ENCODE measurements at regions not wholly inside any gene's neighbourhood (a gene's known extent, or its start where the extent isn't known, plus 50 kb on each side); places are given as distances from the start of the nearest gene placed in this dataset.

- H3K27me3 ChIP-seq (ENCODE audit: control insufficient read depth in 2 of 2, insufficient read depth in 2 of 2, low read length in 2 of 2) = no peaks in the 10 kb centered on the region
- H2AFZ ChIP-seq (ENCODE audit: insufficient read depth, low read depth, low read length, poor library complexity, severe bottlenecking) = no peak overlapping the region
- H3K9me3 ChIP-seq (replicated peaks in 1 of 2; ENCODE audit: control insufficient read depth in 1 of 2, insufficient read depth in 1 of 2, low read length in 2 of 2) = no peaks in the 10 kb centered on the region
- no peaks in the 10 kb centered on the region for H4K20me1 ChIP-seq (ENCODE audit: insufficient read depth, low read length)
- no peaks in the 10 kb centered on the region for H3K36me3 ChIP-seq (replicated peaks in 1 of 2; ENCODE audit: control insufficient read depth in 1 of 2, insufficient read depth in 2 of 2, low read length in 2 of 2)
- no peak overlapping the region for H3K27ac ChIP-seq (ENCODE audit: low read depth in 1 of 2, low read length in 2 of 2)
- H3K9me3 Mint-ChIP-seq = no peaks in the 10 kb centered on the region
- H3K4me3 Mint-ChIP-seq = no peak overlapping the region
- no peaks in the 10 kb centered on the region for H3K4me1 ChIP-seq (ENCODE audit: control insufficient read depth in 1 of 2, insufficient read depth in 2 of 2, low read length in 2 of 2)
- H3K27me3 Mint-ChIP-seq (ENCODE audit: low read depth in 3 of 3) = peaks cover 3 to 9% (median 3%) of the 10 kb centered on the region in 3 donors
- H3K27ac Mint-ChIP-seq = no peak overlapping the region
- no peaks in the 10 kb centered on the region for H3K79me2 ChIP-seq (ENCODE audit: insufficient read depth, low read length)
- intact Hi-C loops (cut with micrococcal nuclease) = no loop called here
- H3K4me2 ChIP-seq (replicated peaks; ENCODE audit: extremely low read depth, low read length, poor library complexity, severe bottlenecking) = no peak overlapping the region
- WGBS (ENCODE audit: insufficient coverage) = 65% methylated on average over 3 of the region's 3 CpGs
- H3K4me1 Mint-ChIP-seq = no peaks in the 10 kb centered on the region
- TF ChIP-seq CTCF (IDR thresholded peaks at IDR 0.05) = no peak
- H3K4me3 ChIP-seq (replicated peaks in 1 of 3; ENCODE audit: low read depth in 2 of 3, low read length in 3 of 3) = no peak overlapping the region
- no peaks in the 10 kb centered on the region for H3K36me3 Mint-ChIP-seq
- DNase-seq = no peak
- H3K9ac ChIP-seq (ENCODE audit: insufficient read depth, low read length, poor library complexity, severe bottlenecking) = no peak overlapping the region
These were observed 266.2 kb upstream of the ROPN1 start for GRCh38 chr3:124258057-124258500.

DNA sequence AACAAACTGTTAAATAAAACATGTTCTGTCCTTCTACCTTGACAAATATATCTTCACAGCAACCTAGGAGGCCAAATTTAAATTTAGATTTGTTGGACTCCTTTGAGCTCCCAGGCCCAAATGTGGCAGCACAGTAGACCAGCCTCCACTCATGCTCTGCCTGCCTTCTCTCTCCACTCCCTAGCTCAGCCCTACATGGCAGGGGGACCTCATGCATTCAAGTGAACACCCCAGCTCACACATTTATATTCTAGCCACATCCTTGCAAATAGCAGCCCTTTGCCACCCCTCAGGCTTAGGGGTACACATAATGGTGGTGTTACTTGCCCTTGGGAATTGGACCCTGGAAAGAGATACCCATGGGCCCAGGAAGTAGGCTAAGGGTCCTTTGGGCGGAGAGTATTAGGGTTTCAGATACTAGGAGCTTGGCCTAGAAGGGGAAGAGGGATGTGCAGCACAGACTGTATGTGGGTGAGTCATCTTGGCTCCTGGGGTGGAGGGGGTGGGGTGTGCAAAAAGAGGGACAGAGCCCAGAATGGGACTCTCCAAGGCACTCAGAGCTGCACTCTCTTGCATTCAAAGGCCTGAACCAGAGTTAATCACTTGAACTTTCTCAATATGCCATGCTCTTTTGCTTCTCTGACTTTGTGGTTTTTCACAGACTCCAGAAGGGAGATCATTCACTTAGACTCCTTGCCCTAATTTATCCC, 268.4 kb upstream of the ROPN1 start:
- Histone ChIP-seq H3K4me1 (ENCODE audit: control insufficient read depth in 1 of 2, insufficient read depth in 2 of 2, low read length in 2 of 2) (no peaks in the 10 kb centered on the region), H3K9ac (ENCODE audit: insufficient read depth, low read length, poor library complexity, severe bottlenecking) (no peak overlapping the region), H3K79me2 (ENCODE audit: insufficient read depth, low read length) (no peaks in the 10 kb centered on the region), H3K9me3 (replicated peaks in 1 of 2; ENCODE audit: control insufficient read depth in 1 of 2, insufficient read depth in 1 of 2, low read length in 2 of 2) (no peaks in the 10 kb centered on the region), H4K20me1 (ENCODE audit: insufficient read depth, low read length) (no peaks in the 10 kb centered on the region), H3K36me3 (replicated peaks in 1 of 2; ENCODE audit: control insufficient read depth in 1 of 2, insufficient read depth in 2 of 2, low read length in 2 of 2) (no peaks in the 10 kb centered on the region), H3K27me3 (ENCODE audit: control insufficient read depth in 2 of 2, insufficient read depth in 2 of 2, low read length in 2 of 2) (no peaks in the 10 kb centered on the region), H3K27ac (ENCODE audit: low read depth in 1 of 2, low read length in 2 of 2) (no peak overlapping the region), H3K4me3 (replicated peaks in 1 of 3; ENCODE audit: low read depth in 2 of 3, low read length in 3 of 3) (no peak overlapping the region), H2AFZ (ENCODE audit: insufficient read depth, low read depth, low read length, poor library complexity, severe bottlenecking) (no peak overlapping the region), H3K4me2 (replicated peaks; ENCODE audit: extremely low read depth, low read length, poor library complexity, severe bottlenecking) (no peak overlapping the region)
- intact Hi-C loops (cut with micrococcal nuclease) = no loop called here
- Mint-ChIP-seq H3K27me3 (ENCODE audit: low read depth in 3 of 3) (peaks cover under 1 to 6% (median 5%) of the 10 kb centered on the region in 3 donors), H3K4me3 (no peak overlapping the region), H3K4me1 (peaks cover 2% of the 10 kb centered on the region), H3K9me3 (no peaks in the 10 kb centered on the region), H3K27ac (no peak overlapping the region), H3K36me3 (no peaks in the 10 kb centered on the region)
- peak in 1 of 3 donors; percentile 10 for DNase-seq
- TF ChIP-seq CTCF (IDR thresholded peaks at IDR 0.05) = no peak
- 44% methylated on average over 1 of the region's 1 CpG for WGBS (ENCODE audit: insufficient coverage)

Data from CD14-positive monocyte (primary cell).